C4-2B (cell line): ENCODE measurements at regions not wholly inside any gene's neighbourhood (a gene's known extent, or its start where the extent isn't known, plus 50 kb on each side); places are given as distances from the start of the nearest gene placed in this dataset.

Experiments used
- ZFX ChIP-seq: fragments of 450-650 bp; IDR thresholded peaks from 2 replicates; pipeline ENCODE4 v1.6.1; 2017
- TF ChIP-seq, protein P1 (sequence below): fragments of 450-650 bp; conservative IDR thresholded peaks from 2 replicates; pipeline ENCODE4 v1.5.1; 2017; ENCODE audit warnings: mild to moderate bottlenecking

DNA sequence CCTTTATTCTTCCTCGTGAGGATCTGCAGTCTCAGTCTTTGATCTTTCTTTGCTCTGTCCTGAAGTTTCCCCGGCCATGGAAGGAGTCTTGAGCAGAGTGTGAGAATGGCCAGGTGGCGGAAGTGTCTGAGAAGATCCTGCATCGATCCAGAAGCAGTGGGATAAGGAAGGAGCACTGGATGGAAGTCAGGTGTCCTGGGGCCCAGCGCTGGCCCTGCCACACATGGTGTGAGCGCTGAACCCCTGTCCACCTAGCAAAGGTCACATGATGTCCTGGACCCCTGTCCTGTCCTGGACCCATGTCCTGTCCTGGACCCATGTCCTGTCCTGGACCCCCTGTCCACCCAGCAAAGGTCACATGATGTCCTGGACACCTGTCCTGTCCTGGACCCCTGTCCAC lies 111.8 kb upstream of the MED13L start:
- TF ChIP-seq, protein P1, sequence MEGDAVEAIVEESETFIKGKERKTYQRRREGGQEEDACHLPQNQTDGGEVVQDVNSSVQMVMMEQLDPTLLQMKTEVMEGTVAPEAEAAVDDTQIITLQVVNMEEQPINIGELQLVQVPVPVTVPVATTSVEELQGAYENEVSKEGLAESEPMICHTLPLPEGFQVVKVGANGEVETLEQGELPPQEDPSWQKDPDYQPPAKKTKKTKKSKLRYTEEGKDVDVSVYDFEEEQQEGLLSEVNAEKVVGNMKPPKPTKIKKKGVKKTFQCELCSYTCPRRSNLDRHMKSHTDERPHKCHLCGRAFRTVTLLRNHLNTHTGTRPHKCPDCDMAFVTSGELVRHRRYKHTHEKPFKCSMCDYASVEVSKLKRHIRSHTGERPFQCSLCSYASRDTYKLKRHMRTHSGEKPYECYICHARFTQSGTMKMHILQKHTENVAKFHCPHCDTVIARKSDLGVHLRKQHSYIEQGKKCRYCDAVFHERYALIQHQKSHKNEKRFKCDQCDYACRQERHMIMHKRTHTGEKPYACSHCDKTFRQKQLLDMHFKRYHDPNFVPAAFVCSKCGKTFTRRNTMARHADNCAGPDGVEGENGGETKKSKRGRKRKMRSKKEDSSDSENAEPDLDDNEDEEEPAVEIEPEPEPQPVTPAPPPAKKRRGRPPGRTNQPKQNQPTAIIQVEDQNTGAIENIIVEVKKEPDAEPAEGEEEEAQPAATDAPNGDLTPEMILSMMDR, result no peak
- no peak for TF ChIP-seq ZFX
